Uterus (tissue), 2 donors: ENCODE measurements at regions not wholly inside any gene's neighbourhood (a gene's known extent, or its start where the extent isn't known, plus 50 kb on each side); places are given as distances from the start of the nearest gene placed in this dataset.

Experiments used
- CTCF ChIP-seq, 4 experiments: fragments of 200-600 bp in 2 of 4; fragments of 450-650 bp in 2 of 4; sonication (generic) in 2 of 4; IDR thresholded peaks; one replicate each; pipeline ENCODE4 v1.5.1; 2016 to 2019; ENCODE audit warnings: antibody characterized with exemption in 4 of 4, mild to moderate bottlenecking in 2 of 4, moderate library complexity in 1 of 4
- POLR2A ChIP-seq, 2 donors: fragments of 450-650 bp; IDR thresholded peaks; one replicate each; pipeline ENCODE4 v1.6.1; 2016; ENCODE audit warnings: antibody characterized with exemption in 2 of 2, mild to moderate bottlenecking in 1 of 2, moderate library complexity in 1 of 2

DNA sequence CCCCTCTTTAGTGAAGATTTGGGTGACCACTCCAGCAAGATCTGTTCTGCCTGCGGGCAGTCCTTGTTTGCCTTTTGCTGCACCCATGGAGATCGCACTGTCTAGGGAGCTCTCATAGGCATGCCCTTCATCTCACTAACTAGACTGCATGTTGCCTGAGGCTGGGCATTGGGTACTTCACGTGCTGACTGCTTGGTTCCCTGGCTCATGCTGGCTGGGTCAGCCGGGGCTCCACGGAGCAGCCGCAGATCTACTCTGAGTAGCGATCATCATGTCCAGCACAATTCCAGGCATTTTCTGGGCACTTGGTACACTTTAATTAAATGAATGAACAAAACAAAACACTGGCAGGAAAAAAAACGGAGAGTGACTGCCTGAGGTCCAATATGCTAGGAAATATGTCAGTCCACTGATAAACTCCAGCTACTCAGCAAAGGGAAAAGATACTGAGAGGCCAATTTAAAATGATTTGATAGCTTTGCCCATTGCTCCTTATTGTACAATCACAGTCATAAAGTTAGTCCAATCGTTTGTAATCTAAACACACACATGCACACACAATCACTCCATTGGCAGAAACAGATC lies 220.3 kb downstream of the C1D start:
- TF ChIP-seq POLR2A (IDR thresholded peaks at IDR 0.05) (no peak), CTCF (IDR thresholded peaks at IDR 0.05) (no peak)
